ENCODE measurements at regions not wholly inside any gene's neighbourhood (a gene's known extent, or its start where the extent isn't known, plus 50 kb on each side); places are given as distances from the start of the nearest gene placed in this dataset.
A peak's percentile ranks its signal among the peaks of the same experiment; 100 is the strongest.

GRCh38 chr4:13159041-13159620 is 325.0 kb downstream of the RAB28 start:
- no peak for ATAC-seq

GRCh38 chr4:13151194-13151593 is 332.9 kb downstream of the RAB28 start:
- ATAC-seq (no peak), DNase-seq (ENCODE audit: missing footprints) (no peak)
- intact Hi-C loops (cut with DNase I): no loop called here

More at GRCh38 chr4:13159041-13159620, 325.0 kb downstream of the RAB28 start:
- intact Hi-C loops (cut with DNase I): no loop called here
- DNase-seq (ENCODE audit: missing footprints): no peak

GRCh38 chr4:13143222-13144070 is 340.7 kb downstream of the RAB28 start:
- DNase-seq (ENCODE audit: missing footprints) (no peak), ATAC-seq (no peak)
- intact Hi-C loops (cut with DNase I): no loop called here

- ATAC-seq (no peak), DNase-seq (ENCODE audit: missing footprints) (no peak)
- intact Hi-C loops (cut with DNase I): no loop called here
Observed at GRCh38 chr4:13142726-13143125, 341.4 kb downstream of the RAB28 start.

GRCh38 chr4:13142191-13142590 is 341.9 kb downstream of the RAB28 start:
- intact Hi-C loops (cut with DNase I): no loop called here
- ATAC-seq (no peak), DNase-seq (ENCODE audit: missing footprints) (no peak)

GRCh38 chr4:13137390-13137789 is 346.8 kb downstream of the RAB28 start:
- ATAC-seq: peak; percentile 56
- intact Hi-C loops (cut with DNase I): no loop called here
- DNase-seq (ENCODE audit: missing footprints): no peak

GRCh38 chr4:13133700-13134099 is 350.4 kb downstream of the RAB28 start:
- ATAC-seq: no peak

GRCh38 chr4:13130848-13131247 is 353.3 kb downstream of the RAB28 start:
- ATAC-seq (no peak), DNase-seq (ENCODE audit: missing footprints) (no peak)
- intact Hi-C loops (cut with DNase I): no loop called here

More at GRCh38 chr4:13133700-13134099, 350.4 kb downstream of the RAB28 start:
- no peak for DNase-seq (ENCODE audit: missing footprints)
- intact Hi-C loops (cut with DNase I): no loop called here

GRCh38 chr4:13129095-13129494 is 355.0 kb downstream of the RAB28 start:
- ATAC-seq (no peak), DNase-seq (ENCODE audit: missing footprints) (no peak)
- intact Hi-C loops (cut with DNase I): no loop called here

GRCh38 chr4:13126976-13127910 is 356.9 kb downstream of the RAB28 start:
- ATAC-seq: peak; percentile 10
- intact Hi-C loops (cut with DNase I): no loop called here
- no peak for DNase-seq (ENCODE audit: missing footprints)

- no peak for DNase-seq (ENCODE audit: missing footprints)
- no peak for ATAC-seq
- intact Hi-C loops (cut with DNase I): no loop called here
Observed at GRCh38 chr4:13118633-13119032, 365.5 kb downstream of the RAB28 start.

- no peak for DNase-seq (ENCODE audit: missing footprints)
- no peak for ATAC-seq
- intact Hi-C loops (cut with DNase I): no loop called here
Observed at GRCh38 chr4:13117185-13117584, 367.0 kb downstream of the RAB28 start.

- ATAC-seq (no peak), DNase-seq (ENCODE audit: missing footprints) (no peak)
- intact Hi-C loops (cut with DNase I): no loop called here
Observed at GRCh38 chr4:13112030-13112429, 372.1 kb downstream of the RAB28 start.

GRCh38 chr4:13109536-13109935 is 374.6 kb downstream of the RAB28 start:
- ATAC-seq (no peak), DNase-seq (ENCODE audit: missing footprints) (no peak)
- intact Hi-C loops (cut with DNase I): no loop called here

GRCh38 chr4:13108096-13108495 is 376.0 kb downstream of the RAB28 start:
- DNase-seq (ENCODE audit: missing footprints): no peak
- intact Hi-C loops (cut with DNase I): no loop called here
- ATAC-seq: no peak

GRCh38 chr4:13103382-13104015 is 380.6 kb downstream of the RAB28 start:
- ATAC-seq (no peak), DNase-seq (ENCODE audit: missing footprints) (no peak)
- intact Hi-C loops (cut with DNase I): no loop called here

GRCh38 chr4:13102092-13102742 is 381.9 kb downstream of the RAB28 start:
- ATAC-seq: no peak
- no peak for DNase-seq (ENCODE audit: missing footprints)
- intact Hi-C loops (cut with DNase I): no loop called here

- DNase-seq (ENCODE audit: missing footprints) (no peak), ATAC-seq (no peak)
- intact Hi-C loops (cut with DNase I): no loop called here
Observed at GRCh38 chr4:13097971-13098370, 386.2 kb downstream of the RAB28 start.
